ENCODE measurements at regions not wholly inside any gene's neighbourhood (a gene's known extent, or its start where the extent isn't known, plus 50 kb on each side); places are given as distances from the start of the nearest gene placed in this dataset.

DNA sequence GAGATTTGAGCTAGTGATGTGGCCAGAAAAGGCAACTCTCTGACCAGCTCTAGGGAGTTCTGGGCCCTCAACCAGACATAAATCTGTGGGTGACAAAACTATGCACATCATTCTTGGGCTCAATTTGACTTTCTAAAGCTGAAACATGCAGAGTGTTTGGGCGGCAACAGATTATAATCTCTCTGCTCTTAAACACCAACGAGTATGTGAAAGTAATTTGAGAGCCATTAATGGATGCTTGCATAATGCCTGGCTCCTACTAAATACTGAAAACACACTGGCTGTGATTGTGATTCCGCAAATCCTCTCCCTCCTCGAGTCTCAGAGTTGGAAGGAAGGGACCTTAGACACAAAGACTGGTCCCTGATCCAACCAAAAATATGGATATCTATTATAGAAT, 186.7 kb downstream of the UACA start:
- TF ChIP-seq EZH2 (IDR thresholded peaks at IDR 0.05), result no peak
- no peak for TF ChIP-seq POLR2AphosphoS5 (IDR thresholded peaks at IDR 0.05; ENCODE audit: borderline replicate concordance, low read depth, low read length)
- TF ChIP-seq FOXP2 (optimal IDR thresholded peaks at IDR 0.05; ENCODE audit: control extremely low read depth, extremely low read length, insufficient read depth), result no peak

All from SK-N-MC (cell line).